Stimulated activated CD8-positive, alpha-beta memory T cell treated with anti-CD3 and anti-CD28 coated beads, Interleukin-12 subunit alpha, Interleukin-12 subunit beta, amount 100 ng/mL, for 24 hours (primary cell): ENCODE measurements at regions not wholly inside any gene's neighbourhood (a gene's known extent, or its start where the extent isn't known, plus 50 kb on each side); places are given as distances from the start of the nearest gene placed in this dataset.

Experiments used
- DNase-seq: peaks from one replicate; pipeline ENCODE4 v3.0.0-alpha.2; 2020; ENCODE audit errors: extremely low read depth

DNA sequence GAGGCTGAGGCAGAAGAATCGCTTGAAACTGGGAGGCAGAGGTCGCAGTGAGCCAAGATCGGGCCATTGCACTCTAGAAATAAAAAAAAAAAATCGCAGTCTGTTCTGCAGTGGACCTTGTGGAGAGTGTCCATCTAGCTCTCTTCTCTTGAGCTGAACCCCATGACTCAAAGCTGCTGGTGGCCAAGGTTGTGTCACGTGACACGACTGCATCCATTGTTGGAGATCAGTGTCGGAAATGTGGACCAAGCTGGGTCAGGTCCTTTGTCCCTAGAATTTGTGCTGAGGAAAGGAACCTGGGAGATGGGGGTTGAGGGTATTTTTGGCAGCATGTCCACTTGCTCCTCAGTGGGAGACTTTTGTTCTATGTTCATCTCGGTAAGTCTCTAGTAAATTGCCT, 564.8 kb upstream of the CDH4 start:
- DNase-seq = no peak

- no peak for DNase-seq
Measured at GRCh38 chr20:60690771-60691170, 561.3 kb upstream of the CDH4 start.

- DNase-seq = no peak
Measured at GRCh38 chr20:60691966-60692615, 560.0 kb upstream of the CDH4 start.

- DNase-seq = no peak
Measured at GRCh38 chr20:60693496-60694133, 558.4 kb upstream of the CDH4 start.

GRCh38 chr20:60694763-60695162, 557.3 kb upstream of the CDH4 start:
- DNase-seq = no peak

- DNase-seq = no peak
Measured at GRCh38 chr20:60695226-60696000, 556.6 kb upstream of the CDH4 start.

GRCh38 chr20:60697252-60697651, 554.8 kb upstream of the CDH4 start:
- no peak for DNase-seq

DNA sequence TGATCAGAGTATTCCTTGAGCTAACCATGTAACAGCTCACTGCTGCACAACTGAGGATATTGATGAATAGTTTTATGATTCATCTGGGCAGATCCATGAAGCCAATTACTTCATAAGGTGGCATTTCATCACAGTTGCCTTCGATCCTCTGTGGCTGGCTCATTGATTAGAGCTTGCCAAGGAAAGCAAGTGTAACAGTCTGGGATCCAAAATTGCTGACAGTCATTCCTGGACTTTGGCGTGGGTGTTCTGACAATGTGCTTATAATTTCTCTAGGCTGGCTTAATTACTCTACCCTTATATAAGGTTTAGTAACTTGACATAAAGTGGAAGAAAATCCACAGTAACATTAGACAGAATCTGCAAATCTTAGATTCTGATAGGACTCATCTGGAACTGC, 551.3 kb upstream of the CDH4 start:
- DNase-seq = no peak

GRCh38 chr20:60704147-60704546, 547.9 kb upstream of the CDH4 start:
- no peak for DNase-seq

DNA sequence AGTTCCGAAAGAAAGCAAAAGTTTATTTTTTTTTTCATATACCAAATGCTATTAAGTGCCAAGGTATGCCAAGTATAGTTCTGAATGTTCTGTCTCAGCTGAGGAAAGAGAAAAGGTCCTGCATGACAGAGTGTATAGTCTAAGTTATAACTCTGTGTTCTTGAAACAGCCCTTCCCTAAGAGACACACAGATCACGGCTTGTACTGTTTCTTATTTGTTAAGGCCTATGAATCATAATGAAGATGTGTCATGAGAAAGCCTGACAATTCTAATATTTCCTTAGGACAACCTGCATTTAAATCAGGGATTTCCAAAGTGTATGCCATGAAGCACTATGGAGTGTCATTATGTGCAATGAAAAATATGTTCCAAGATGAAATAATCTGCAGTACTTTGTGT, 538.7 kb upstream of the CDH4 start:
- no peak for DNase-seq

DNA sequence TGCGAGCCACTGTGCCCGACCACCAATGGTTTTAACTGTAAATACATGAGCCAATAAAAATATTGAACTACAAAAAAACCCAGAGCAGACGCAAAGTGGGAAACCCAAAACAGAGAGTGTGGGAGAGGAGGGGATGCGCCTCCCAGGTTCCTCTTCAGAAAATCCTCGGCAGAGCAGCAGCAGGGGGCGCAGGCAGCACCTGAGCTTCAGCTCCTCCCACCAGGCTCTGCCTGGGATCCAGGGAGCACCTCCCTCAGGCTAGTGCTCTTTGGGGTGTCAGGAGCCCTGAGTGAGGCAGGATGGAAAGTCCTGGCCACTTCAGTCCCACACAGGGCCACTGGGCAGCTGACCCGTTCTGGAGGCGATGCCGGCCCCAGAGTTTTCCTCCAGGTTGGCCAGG, 536.9 kb upstream of the CDH4 start:
- no peak for DNase-seq

- no peak for DNase-seq
Measured at GRCh38 chr20:60718743-60719480, 533.1 kb upstream of the CDH4 start.

GRCh38 chr20:60725311-60725906, 526.7 kb upstream of the CDH4 start:
- no peak for DNase-seq

- no peak for DNase-seq
Measured at GRCh38 chr20:60727425-60727824, 524.6 kb upstream of the CDH4 start.

DNA sequence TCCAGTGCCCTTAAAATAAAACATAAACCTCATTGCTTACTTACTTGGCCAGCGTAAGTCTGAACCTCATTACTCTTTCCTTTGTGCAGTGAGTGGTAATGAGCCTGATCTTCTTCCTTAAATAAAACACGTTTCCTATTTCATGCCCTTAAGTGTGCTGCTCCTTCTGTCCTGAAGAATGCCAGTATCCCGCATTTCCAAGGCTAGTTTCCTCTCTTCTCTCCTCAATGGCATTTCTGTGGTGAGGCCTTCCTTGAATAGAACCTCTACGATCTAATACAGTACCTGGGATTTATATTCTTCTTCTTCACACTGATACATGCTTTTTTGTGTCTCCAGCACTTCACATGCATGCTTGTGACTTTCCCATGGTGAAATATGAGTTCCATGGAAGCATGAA, 523.4 kb upstream of the CDH4 start:
- no peak for DNase-seq

- DNase-seq = no peak
Measured at GRCh38 chr20:60729135-60729900, 522.7 kb upstream of the CDH4 start.

DNA sequence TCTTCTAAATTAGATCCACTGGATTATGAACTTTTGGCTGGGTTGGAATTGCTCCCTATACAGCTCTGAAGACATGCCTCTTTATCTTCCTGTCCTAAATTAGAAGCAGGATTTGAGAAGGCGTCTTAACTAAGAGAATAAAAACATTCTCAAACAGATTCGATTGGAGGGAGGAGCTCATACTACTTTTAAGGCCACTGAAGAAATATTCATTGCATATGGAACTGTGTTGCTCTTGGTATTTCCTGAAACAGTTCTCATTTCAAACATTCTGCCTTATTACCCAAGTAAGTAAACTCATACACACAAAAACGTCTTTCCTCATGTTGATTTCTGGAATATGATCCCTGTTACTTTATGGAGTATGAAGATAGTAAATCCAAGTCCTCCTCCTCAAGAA, 519.7 kb upstream of the CDH4 start:
- DNase-seq = no peak

DNA sequence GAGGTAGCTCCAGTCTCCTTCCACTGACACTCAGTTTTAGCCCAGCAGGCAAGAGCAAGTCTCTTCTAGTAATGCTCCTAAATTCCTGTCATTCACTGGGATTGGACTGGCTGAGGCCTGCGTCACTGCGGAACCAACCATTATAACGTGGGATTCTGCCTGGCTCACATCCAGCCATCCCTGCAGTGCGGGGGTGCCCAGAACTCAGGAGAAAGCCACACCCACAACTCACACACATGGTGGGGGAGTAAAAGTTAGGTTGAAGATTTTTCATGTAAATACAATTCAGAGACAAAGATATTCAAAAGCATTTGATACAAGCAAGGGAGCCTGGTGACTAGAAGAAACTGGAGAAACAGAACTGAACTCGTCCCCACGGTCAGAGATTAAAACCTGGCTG, 504.0 kb upstream of the CDH4 start:
- no peak for DNase-seq

- no peak for DNase-seq
Measured at GRCh38 chr20:60749804-60750602, 502.1 kb upstream of the CDH4 start.

DNA sequence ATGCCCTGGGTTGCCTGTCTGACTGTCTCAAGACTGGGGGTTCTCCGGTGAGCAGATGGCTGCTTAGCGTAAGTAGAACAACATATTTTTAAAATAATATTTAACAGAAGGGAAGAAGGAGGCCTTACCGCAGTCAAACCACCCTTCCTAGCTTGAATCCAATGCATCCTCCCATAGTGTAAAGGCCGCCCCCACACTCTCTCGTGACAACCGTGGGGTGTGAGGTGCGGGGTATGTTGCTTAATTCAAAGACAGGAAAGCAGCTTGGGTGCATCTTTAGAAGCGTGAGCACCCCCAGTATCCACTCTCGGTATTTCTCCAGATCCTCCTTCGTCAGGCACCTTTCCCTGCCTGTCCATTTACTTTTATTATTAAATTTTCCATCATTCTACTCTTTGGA, 501.2 kb upstream of the CDH4 start:
- no peak for DNase-seq
